HG03103 (cell line): ENCODE measurements at regions not wholly inside any gene's neighbourhood (a gene's known extent, or its start where the extent isn't known, plus 50 kb on each side); places are given as distances from the start of the nearest gene placed in this dataset.
"Not testable (repeated sequence)": the region's sequence is repeated elsewhere in the genome, so short reads cannot be mapped to it uniquely, and the experiment has no call there.

ENCODE experiments used
- ATAC-seq: cut with Tn5 transposase; IDR thresholded peaks from one replicate; pipeline ENCODE4 v1.9.1; 2021; ENCODE audit warnings: low read depth; ENCODE audit not compliant: unreplicated experiment

GRCh38 chr14:105620865-105621471, 94.6 kb downstream of the TMEM121 start:
- not testable (repeated sequence) for ATAC-seq

- ATAC-seq: not testable (repeated sequence)
These were observed 95.3 kb downstream of the TMEM121 start for GRCh38 chr14:105621479-105622328.

- ATAC-seq: no peak
These were observed 96.1 kb downstream of the TMEM121 start for GRCh38 chr14:105622329-105622955.

- not testable (repeated sequence) for ATAC-seq
These were observed 96.8 kb downstream of the TMEM121 start for GRCh38 chr14:105623178-105623577.

- not testable (repeated sequence) for ATAC-seq
These were observed 98.0 kb downstream of the TMEM121 start for GRCh38 chr14:105624346-105624745.

GRCh38 chr14:105624749-105625434, 98.5 kb downstream of the TMEM121 start:
- not testable (repeated sequence) for ATAC-seq

- ATAC-seq: not testable (repeated sequence)
These were observed 99.1 kb downstream of the TMEM121 start for GRCh38 chr14:105625448-105625847.

- ATAC-seq: not testable (repeated sequence)
These were observed 99.7 kb downstream of the TMEM121 start for GRCh38 chr14:105626111-105626510.

- ATAC-seq: not testable (repeated sequence)
These were observed 100.3 kb downstream of the TMEM121 start for GRCh38 chr14:105626651-105627050.

- ATAC-seq: not testable (repeated sequence)
These were observed 100.9 kb downstream of the TMEM121 start for GRCh38 chr14:105627287-105627686.

GRCh38 chr14:105627701-105628100, 101.3 kb downstream of the TMEM121 start:
- ATAC-seq: no peak

GRCh38 chr14:105628126-105628525, 101.7 kb downstream of the TMEM121 start:
- ATAC-seq: not testable (repeated sequence)

GRCh38 chr14:105628531-105629067, 102.2 kb downstream of the TMEM121 start:
- not testable (repeated sequence) for ATAC-seq

- ATAC-seq: not testable (repeated sequence)
These were observed 102.9 kb downstream of the TMEM121 start for GRCh38 chr14:105629091-105629885.

GRCh38 chr14:105629886-105630215, 103.5 kb downstream of the TMEM121 start:
- no peak for ATAC-seq

GRCh38 chr14:105630293-105630934, 104.0 kb downstream of the TMEM121 start:
- not testable (repeated sequence) for ATAC-seq

GRCh38 chr14:105630935-105631779, 104.8 kb downstream of the TMEM121 start:
- ATAC-seq: not testable (repeated sequence)

GRCh38 chr14:105632010-105632409, 105.6 kb downstream of the TMEM121 start:
- ATAC-seq: no peak
